ENCODE measurements at regions not wholly inside any gene's neighbourhood (a gene's known extent, or its start where the extent isn't known, plus 50 kb on each side); places are given as distances from the start of the nearest gene placed in this dataset.

DNA sequence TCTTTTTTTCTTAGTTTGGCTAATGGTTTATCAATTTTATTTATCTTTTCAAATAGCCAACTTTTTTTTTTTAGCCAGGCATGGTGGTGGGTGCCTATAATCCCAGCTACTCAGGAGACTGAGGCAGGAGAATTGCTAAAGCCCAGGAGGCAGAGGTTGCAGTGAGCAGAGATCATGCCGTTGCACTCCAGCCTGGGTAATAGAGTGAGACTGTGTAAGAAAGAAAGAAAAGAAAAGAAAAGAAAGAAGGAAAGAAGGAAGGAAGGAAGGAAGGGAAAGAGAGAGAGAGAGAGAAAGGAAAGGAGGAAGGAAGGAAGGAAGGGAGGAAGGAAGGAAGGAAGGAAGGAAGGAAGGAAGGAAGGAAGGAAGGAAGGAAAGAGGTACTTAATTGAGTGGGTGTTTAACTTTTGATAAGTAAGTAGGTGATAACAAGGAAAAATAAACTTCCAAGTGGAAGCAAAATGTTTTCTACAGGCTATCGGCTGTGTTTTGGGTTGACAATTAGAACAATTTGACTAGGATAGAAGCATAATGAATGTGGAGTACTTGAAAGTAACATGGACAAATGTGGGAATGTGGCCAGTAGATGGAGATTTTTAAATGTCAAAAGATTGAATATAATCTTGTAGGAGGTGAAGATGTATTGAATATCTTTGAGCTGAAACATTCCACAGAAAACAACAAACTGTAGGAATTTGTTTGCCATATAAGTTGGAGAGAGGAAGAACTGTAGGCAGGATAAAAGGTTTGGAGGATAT lies 62.8 kb upstream of the MYO16 start:
- no peaks in the 10 kb centered on the region for H3K36me3 Mint-ChIP-seq (ENCODE audit: low read depth)
- H3K27me3 Mint-ChIP-seq (ENCODE audit: insufficient read depth), result no peaks in the 10 kb centered on the region

DNA sequence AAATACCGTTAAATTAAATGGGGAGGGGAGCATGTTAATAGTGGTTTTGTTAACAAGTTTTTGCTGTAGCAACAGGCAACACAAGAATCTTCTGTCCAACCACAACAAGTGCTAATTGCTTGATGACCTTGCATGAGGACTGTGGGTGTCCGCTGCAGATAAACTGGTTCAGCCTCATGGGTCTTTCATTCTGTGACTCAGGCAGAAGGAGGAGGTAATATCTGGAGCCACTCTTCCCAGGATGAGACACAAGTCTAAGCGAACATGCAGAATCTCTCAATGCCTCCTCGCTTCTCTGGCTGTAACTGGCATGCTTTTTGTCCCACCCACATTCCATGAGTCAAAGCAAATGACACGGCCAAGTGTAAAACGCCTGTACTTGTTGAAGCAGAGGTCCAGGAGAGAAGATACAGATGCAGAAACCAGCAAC lies 56.6 kb upstream of the MYO16 start:
- H3K4me1 Mint-ChIP-seq (ENCODE audit: low read depth), result no peaks in the 10 kb centered on the region
- H3K27ac Mint-ChIP-seq, result no peak overlapping the region
- no peaks in the 10 kb centered on the region for H3K27me3 Mint-ChIP-seq (ENCODE audit: insufficient read depth)
- intact Hi-C loops (cut with micrococcal nuclease), result no loop called here
- no peaks in the 10 kb centered on the region for H3K9me3 Mint-ChIP-seq
- no peak overlapping the region for H3K4me3 Mint-ChIP-seq
- no peak for DNase-seq (ENCODE audit: low spot score)
- H3K36me3 Mint-ChIP-seq (ENCODE audit: low read depth), result no peaks in the 10 kb centered on the region

More for the DNA sequence above, 62.8 kb upstream of the MYO16 start:
- no peak overlapping the region for H3K4me3 Mint-ChIP-seq
- no peak overlapping the region for H3K27ac Mint-ChIP-seq
- intact Hi-C loops (cut with micrococcal nuclease), result no loop called here
- H3K9me3 Mint-ChIP-seq, result no peaks in the 10 kb centered on the region
- H3K4me1 Mint-ChIP-seq (ENCODE audit: low read depth), result no peaks in the 10 kb centered on the region
- DNase-seq (ENCODE audit: low spot score), result no peak

DNA sequence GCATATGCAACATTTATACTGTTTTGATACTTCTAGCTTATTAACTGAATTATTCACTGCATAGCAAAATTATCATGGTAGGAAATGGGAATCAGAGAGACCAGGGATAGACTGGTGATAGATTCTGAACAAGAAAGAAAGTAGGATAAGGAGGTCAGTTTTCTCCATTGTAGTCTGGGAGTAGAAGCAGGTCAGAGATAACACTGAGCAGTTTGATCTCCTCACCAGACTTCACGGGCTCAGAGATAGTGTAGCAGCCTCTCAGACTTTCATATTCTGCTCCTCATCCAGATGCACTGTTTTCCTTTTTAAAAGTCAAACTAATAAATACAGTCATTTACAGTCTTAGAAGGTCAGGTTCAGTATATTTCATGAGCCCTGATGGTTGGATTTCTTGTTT lies 56.0 kb upstream of the MYO16 start:
- no peaks in the 10 kb centered on the region for H3K9me3 Mint-ChIP-seq
- no peak overlapping the region for H3K27ac Mint-ChIP-seq
- H3K4me3 Mint-ChIP-seq, result no peak overlapping the region
- intact Hi-C loops (cut with micrococcal nuclease), result no loop called here
- no peaks in the 10 kb centered on the region for H3K36me3 Mint-ChIP-seq (ENCODE audit: low read depth)
- no peak for DNase-seq (ENCODE audit: low spot score)
- H3K27me3 Mint-ChIP-seq (ENCODE audit: insufficient read depth), result no peaks in the 10 kb centered on the region
- no peaks in the 10 kb centered on the region for H3K4me1 Mint-ChIP-seq (ENCODE audit: low read depth)

DNA sequence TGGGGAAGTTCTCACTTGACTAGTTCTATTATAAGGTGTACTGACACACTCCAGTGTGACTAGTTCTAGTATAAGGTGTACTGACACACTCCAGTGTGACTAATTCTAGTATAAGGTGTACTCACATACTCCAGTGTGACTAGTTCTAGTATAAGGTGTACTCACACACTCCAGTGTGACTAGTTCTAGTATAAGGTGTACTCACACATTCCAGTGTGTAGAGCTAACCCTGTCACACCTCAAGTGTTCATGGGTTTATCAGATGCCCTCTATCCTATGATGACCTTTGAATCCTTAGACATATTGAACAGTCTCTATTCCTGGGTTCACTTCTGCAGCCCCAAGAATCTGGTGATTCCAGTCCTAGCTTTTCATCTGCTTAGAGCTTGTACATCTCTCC lies 54.6 kb upstream of the MYO16 start:
- DNase-seq (ENCODE audit: low spot score), result no peak
- intact Hi-C loops (cut with micrococcal nuclease), result no loop called here
- Mint-ChIP-seq H3K9me3 (no peaks in the 10 kb centered on the region), H3K36me3 (ENCODE audit: low read depth) (no peaks in the 10 kb centered on the region), H3K4me3 (no peak overlapping the region), H3K27ac (no peak overlapping the region), H3K4me1 (ENCODE audit: low read depth) (no peaks in the 10 kb centered on the region), H3K27me3 (ENCODE audit: insufficient read depth) (no peaks in the 10 kb centered on the region)

DNA sequence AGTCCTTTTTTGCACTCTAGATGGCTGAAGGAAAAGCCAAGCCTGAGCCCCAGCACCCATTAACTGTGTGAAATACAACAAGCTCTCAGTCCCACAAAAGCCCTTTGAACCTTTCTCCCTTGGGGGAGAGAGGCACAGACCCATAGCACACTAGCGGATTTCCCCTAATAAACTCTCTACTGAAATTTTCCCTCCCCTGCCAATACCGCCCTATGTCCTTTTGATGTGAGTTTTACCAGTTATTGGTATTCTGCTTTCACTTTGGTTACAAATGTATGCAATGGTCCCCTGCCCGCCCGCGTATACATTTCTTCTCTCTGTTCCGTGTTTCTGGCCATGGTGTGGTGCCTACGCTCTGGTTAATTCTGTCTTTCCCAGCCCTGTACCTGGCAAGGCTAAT lies 54.0 kb upstream of the MYO16 start:
- Mint-ChIP-seq H3K9me3 (no peaks in the 10 kb centered on the region), H3K36me3 (ENCODE audit: low read depth) (no peaks in the 10 kb centered on the region), H3K4me1 (ENCODE audit: low read depth) (no peaks in the 10 kb centered on the region), H3K4me3 (no peak overlapping the region), H3K27ac (no peak overlapping the region), H3K27me3 (ENCODE audit: insufficient read depth) (no peaks in the 10 kb centered on the region)
- intact Hi-C loops (cut with micrococcal nuclease), result no loop called here
- DNase-seq (ENCODE audit: low spot score), result no peak

Data from activated T-helper 1 cell treated with anti-CD3 and anti-CD28 coated beads, Interleukin-12 subunit alpha, Interleukin-12 subunit beta, Interleukin-2, Interleukin-4 antibody, amounts not matched to agents 30 ng/mL and 10 ng/mL and 1 ng/mL, durations not matched to agents 14 hours and 24 hours and 36 hours (primary cell).